ENCODE measurements at regions not wholly inside any gene's neighbourhood (a gene's known extent, or its start where the extent isn't known, plus 50 kb on each side); places are given as distances from the start of the nearest gene placed in this dataset.

- TF ChIP-seq HBP1 (CRISPR knock-in tag; IDR thresholded peaks at IDR 0.05) (no peak), TRIM25 (IDR thresholded peaks at IDR 0.05; ENCODE audit: borderline replicate concordance) (no peak), MYC (IDR thresholded peaks at IDR 0.05; ENCODE audit: low read depth, low read length) (no peak), MYC (CRISPR knock-in tag; IDR thresholded peaks at IDR 0.05; ENCODE audit: borderline replicate concordance, low read depth) (no peak), CHD1 (IDR thresholded peaks at IDR 0.05; ENCODE audit: low read length) (no peak), CTCF (IDR thresholded peaks at IDR 0.05 in 2 of 3, conservative IDR thresholded peaks at IDR 0.05 in 1 of 3; ENCODE audit: insufficient read depth in 2 of 3, low read depth in 1 of 3, low read length in 3 of 3) (no peak), TAF1 (IDR thresholded peaks at IDR 0.05; ENCODE audit: control insufficient read depth, extremely low read depth, insufficient read depth, low read length, severe bottlenecking) (no peak), ZNF75A (CRISPR knock-in tag; IDR thresholded peaks at IDR 0.05) (no peak), POLR2A (conservative IDR thresholded peaks at IDR 0.05) (no peak), CBX5 (IDR thresholded peaks at IDR 0.05; ENCODE audit: borderline replicate concordance, low read depth) (no peak), ZNF609 (CRISPR knock-in tag; IDR thresholded peaks at IDR 0.05; ENCODE audit: borderline replicate concordance) (no peak), ZSCAN29 (IDR thresholded peaks at IDR 0.05) (no peak)
Observed at GRCh38 chr18:56532176-56532840, 106.1 kb downstream of the TXNL1 start.
